ENCODE measurements at regions not wholly inside any gene's neighbourhood (a gene's known extent, or its start where the extent isn't known, plus 50 kb on each side); places are given as distances from the start of the nearest gene placed in this dataset.
"Not testable (repeated sequence)": the region's sequence is repeated elsewhere in the genome, so short reads cannot be mapped to it uniquely, and the experiment has no call there.

GRCh38 chr18:75977081-75977480 lies 518.0 kb downstream of the ZNF516 start:
- Histone ChIP-seq H3K4me1 (ENCODE audit: insufficient read depth, low read length) (no peaks in the 10 kb centered on the region), H3K27ac (ENCODE audit: low read depth, low read length) (no peak overlapping the region), H3K4me3 (ENCODE audit: low read length in 2 of 2) (no peak overlapping the region), H3K36me3 (ENCODE audit: insufficient read depth, low read length) (no peaks in the 10 kb centered on the region), H3K27me3 (ENCODE audit: insufficient read depth, low read length) (no peaks in the 10 kb centered on the region), H3K9me3 (ENCODE audit: control insufficient read depth in 1 of 2, low read length in 2 of 2) (no peaks in the 10 kb centered on the region)
- DNase-seq: no peak
- no peak overlapping the region for H3K27ac Mint-ChIP-seq
- no peaks in the 10 kb centered on the region for H3K9me3 Mint-ChIP-seq
- intact Hi-C loops (cut with micrococcal nuclease): no loop called here
- no peaks in the 10 kb centered on the region for H3K36me3 Mint-ChIP-seq
- no peaks in the 10 kb centered on the region for H3K4me1 Mint-ChIP-seq
- POLR2A ChIA-PET (ENCODE audit: partially characterized antibody): no interaction called here
- H3K4me3 Mint-ChIP-seq: no peak overlapping the region
- H3K27me3 Mint-ChIP-seq: peaks cover 0 to 2% of the 10 kb centered on the region in 2 donors
- CTCF ChIA-PET (ENCODE audit: partially characterized antibody): no interaction called here

DNA sequence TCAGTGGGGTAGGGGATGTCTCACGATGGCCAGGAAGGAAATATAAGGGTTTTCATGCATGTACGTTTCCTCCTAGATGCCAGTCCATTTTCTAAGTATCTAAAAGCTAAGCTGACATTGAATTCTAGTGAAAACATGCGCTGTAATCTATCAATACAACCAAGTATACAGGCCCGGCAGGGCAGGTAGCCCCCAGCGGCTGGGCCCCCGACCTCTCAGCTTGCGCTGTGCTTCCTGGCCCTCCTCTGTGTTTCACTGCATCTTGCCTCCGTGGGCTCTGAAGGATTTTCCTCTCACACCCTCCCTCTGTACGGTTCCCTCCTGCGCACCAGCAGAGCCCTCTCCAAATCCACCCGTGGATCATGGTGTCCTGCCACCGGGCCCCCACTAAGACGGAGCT lies 524.8 kb downstream of the ZNF516 start:
- Histone ChIP-seq H3K4me1 (ENCODE audit: insufficient read depth, low read length) (no peaks in the 10 kb centered on the region), H3K36me3 (ENCODE audit: insufficient read depth, low read length) (no peaks in the 10 kb centered on the region), H3K4me3 (ENCODE audit: low read length in 2 of 2) (no peak overlapping the region), H3K9me3 (ENCODE audit: control insufficient read depth in 1 of 2, low read length in 2 of 2) (no peaks in the 10 kb centered on the region), H3K27ac (ENCODE audit: low read depth, low read length) (no peak overlapping the region), H3K27me3 (ENCODE audit: insufficient read depth, low read length) (no peaks in the 10 kb centered on the region)
- H3K9me3 Mint-ChIP-seq: peaks cover 0 to 2% (median 0%) of the 10 kb centered on the region in 8 donors
- intact Hi-C loops (cut with micrococcal nuclease): no loop called here
- ChIA-PET CTCF (ENCODE audit: partially characterized antibody) (no interaction called here), POLR2A (ENCODE audit: partially characterized antibody) (no interaction called here)
- no peak for DNase-seq
- no peaks in the 10 kb centered on the region for H3K4me1 Mint-ChIP-seq
- no peak overlapping the region for H3K27ac Mint-ChIP-seq
- no peaks in the 10 kb centered on the region for H3K27me3 Mint-ChIP-seq
- H3K36me3 Mint-ChIP-seq: no peaks in the 10 kb centered on the region
- no peak overlapping the region for H3K4me3 Mint-ChIP-seq

GRCh38 chr18:75966431-75966830 lies 528.6 kb downstream of the ZNF516 start:
- H3K27me3 Mint-ChIP-seq: no peaks in the 10 kb centered on the region
- intact Hi-C loops (cut with micrococcal nuclease): no loop called here

GRCh38 chr18:75962036-75962572 lies 532.9 kb downstream of the ZNF516 start:
- Mint-ChIP-seq H3K4me1 (no peaks in the 10 kb centered on the region), H3K36me3 (no peaks in the 10 kb centered on the region), H3K27me3 (peaks cover 0 to 2% of the 10 kb centered on the region in 2 donors), H3K4me3 (no peak overlapping the region), H3K9me3 (peaks cover 0 to 1% (median 0%) of the 10 kb centered on the region in 8 donors), H3K27ac (no peak overlapping the region)
- ChIA-PET POLR2A (ENCODE audit: partially characterized antibody) (no interaction called here), CTCF (ENCODE audit: partially characterized antibody) (no interaction called here)
- no peaks in the 10 kb centered on the region for H3K4me1 ChIP-seq (ENCODE audit: insufficient read depth, low read length)
- H3K9me3 ChIP-seq (ENCODE audit: control insufficient read depth in 1 of 2, low read length in 2 of 2): no peaks in the 10 kb centered on the region
- H3K27me3 ChIP-seq (ENCODE audit: insufficient read depth, low read length): no peaks in the 10 kb centered on the region
- H3K4me3 ChIP-seq (ENCODE audit: low read length in 2 of 2): no peak overlapping the region
- H3K27ac ChIP-seq (ENCODE audit: low read depth, low read length): no peak overlapping the region
- no peaks in the 10 kb centered on the region for H3K36me3 ChIP-seq (ENCODE audit: insufficient read depth, low read length)
- intact Hi-C loops (cut with micrococcal nuclease): no loop called here
- no peak for DNase-seq

More at GRCh38 chr18:75966431-75966830, 528.6 kb downstream of the ZNF516 start:
- ChIA-PET CTCF (ENCODE audit: partially characterized antibody) (no interaction called here), POLR2A (ENCODE audit: partially characterized antibody) (no interaction called here)
- Mint-ChIP-seq H3K27ac (no peak overlapping the region), H3K9me3 (peaks cover 0 to 3% (median 0%) of the 10 kb centered on the region in 8 donors), H3K4me1 (no peaks in the 10 kb centered on the region), H3K36me3 (no peaks in the 10 kb centered on the region), H3K4me3 (no peak overlapping the region)
- no peak overlapping the region for H3K4me3 ChIP-seq (ENCODE audit: low read length in 2 of 2)
- H3K9me3 ChIP-seq (ENCODE audit: control insufficient read depth in 1 of 2, low read length in 2 of 2): no peaks in the 10 kb centered on the region
- H3K27ac ChIP-seq (ENCODE audit: low read depth, low read length): no peak overlapping the region
- H3K4me1 ChIP-seq (ENCODE audit: insufficient read depth, low read length): no peaks in the 10 kb centered on the region
- DNase-seq: no peak
- no peaks in the 10 kb centered on the region for H3K36me3 ChIP-seq (ENCODE audit: insufficient read depth, low read length)
- no peaks in the 10 kb centered on the region for H3K27me3 ChIP-seq (ENCODE audit: insufficient read depth, low read length)

GRCh38 chr18:75960356-75960755 lies 532.9 kb upstream of the SMIM21 start:
- H3K4me3 Mint-ChIP-seq; H3K27me3 ChIP-seq (ENCODE audit: insufficient read depth, low read length); H3K4me1 Mint-ChIP-seq; H3K36me3 ChIP-seq (ENCODE audit: insufficient read depth, low read length); H3K27me3 Mint-ChIP-seq; H3K27ac ChIP-seq (ENCODE audit: low read depth, low read length); H3K4me1 ChIP-seq (ENCODE audit: insufficient read depth, low read length); POLR2A ChIA-PET (ENCODE audit: partially characterized antibody); CTCF ChIA-PET (ENCODE audit: partially characterized antibody); DNase-seq; intact Hi-C loops (cut with micrococcal nuclease); H3K36me3 Mint-ChIP-seq; H3K4me3 ChIP-seq (ENCODE audit: low read length in 2 of 2); H3K27ac Mint-ChIP-seq; H3K9me3 ChIP-seq (ENCODE audit: control insufficient read depth in 1 of 2, low read length in 2 of 2); H3K9me3 Mint-ChIP-seq: not testable (repeated sequence)

DNA sequence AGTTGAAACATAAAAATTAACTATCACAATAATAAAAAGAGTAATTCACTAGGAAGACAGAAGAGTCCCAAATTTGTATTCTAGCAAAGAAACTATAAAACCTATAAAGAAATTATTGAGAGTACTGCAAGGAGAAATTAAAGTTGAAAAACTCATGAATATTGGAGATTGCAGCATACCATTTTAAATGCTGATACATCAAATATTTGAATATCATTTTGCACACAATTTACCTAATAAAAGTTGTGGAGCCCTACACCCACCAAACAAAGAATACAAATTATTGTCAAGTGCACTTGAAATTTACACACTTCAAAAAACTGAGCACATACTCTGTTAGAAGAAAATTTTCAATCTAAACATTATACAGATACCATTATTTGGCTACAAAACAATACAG lies 531.6 kb upstream of the SMIM21 start:
- DNase-seq: no peak
- Histone ChIP-seq H3K36me3 (ENCODE audit: insufficient read depth, low read length) (no peaks in the 10 kb centered on the region), H3K27me3 (ENCODE audit: insufficient read depth, low read length) (no peaks in the 10 kb centered on the region), H3K4me3 (ENCODE audit: low read length in 2 of 2) (no peak overlapping the region), H3K4me1 (ENCODE audit: insufficient read depth, low read length) (no peaks in the 10 kb centered on the region), H3K27ac (ENCODE audit: low read depth, low read length) (no peak overlapping the region), H3K9me3 (ENCODE audit: control insufficient read depth in 1 of 2, low read length in 2 of 2) (no peaks in the 10 kb centered on the region)
- ChIA-PET POLR2A (ENCODE audit: partially characterized antibody) (no interaction called here), CTCF (ENCODE audit: partially characterized antibody) (no interaction called here)
- Mint-ChIP-seq H3K36me3 (no peaks in the 10 kb centered on the region), H3K9me3 (peaks cover 0 to 1% (median 0%) of the 10 kb centered on the region in 8 donors), H3K27ac (no peak overlapping the region), H3K4me3 (no peak overlapping the region), H3K4me1 (no peaks in the 10 kb centered on the region), H3K27me3 (peaks cover 0 to 2% of the 10 kb centered on the region in 2 donors)
- intact Hi-C loops (cut with micrococcal nuclease): no loop called here

DNA sequence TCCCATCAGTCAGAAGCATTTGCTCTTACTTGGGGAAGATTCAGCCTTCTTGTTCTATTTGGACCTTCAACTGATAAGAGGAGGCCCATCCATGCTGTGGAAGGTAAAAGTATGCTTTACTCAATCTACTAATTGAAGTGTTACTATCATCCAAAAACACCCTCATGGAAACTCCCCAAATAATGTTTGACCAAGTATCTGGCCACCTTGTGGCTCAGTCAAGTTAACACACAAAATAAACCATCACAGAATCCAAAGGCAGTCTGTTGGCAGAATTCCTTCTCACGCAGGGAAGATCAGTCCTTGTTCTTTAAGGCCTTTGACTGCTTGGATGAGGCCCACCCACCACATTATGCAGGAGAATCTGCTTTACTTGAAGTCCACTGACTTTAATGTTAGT lies 531.2 kb upstream of the SMIM21 start:
- no peak overlapping the region for H3K4me3 ChIP-seq (ENCODE audit: low read length in 2 of 2)
- no peaks in the 10 kb centered on the region for H3K4me1 ChIP-seq (ENCODE audit: insufficient read depth, low read length)
- no peaks in the 10 kb centered on the region for H3K36me3 ChIP-seq (ENCODE audit: insufficient read depth, low read length)
- DNase-seq: no peak
- no peaks in the 10 kb centered on the region for H3K9me3 ChIP-seq (ENCODE audit: control insufficient read depth in 1 of 2, low read length in 2 of 2)
- H3K27me3 ChIP-seq (ENCODE audit: insufficient read depth, low read length): no peaks in the 10 kb centered on the region
- CTCF ChIA-PET (ENCODE audit: partially characterized antibody): no interaction called here
- H3K27me3 Mint-ChIP-seq: peaks cover 0 to 2% of the 10 kb centered on the region in 2 donors
- no peaks in the 10 kb centered on the region for H3K4me1 Mint-ChIP-seq
- POLR2A ChIA-PET (ENCODE audit: partially characterized antibody): no interaction called here
- H3K27ac ChIP-seq (ENCODE audit: low read depth, low read length): no peak overlapping the region
- intact Hi-C loops (cut with micrococcal nuclease): no loop called here
- peaks cover 0 to 1% (median 0%) of the 10 kb centered on the region in 8 donors for H3K9me3 Mint-ChIP-seq
- no peak overlapping the region for H3K4me3 Mint-ChIP-seq
- no peaks in the 10 kb centered on the region for H3K36me3 Mint-ChIP-seq
- no peak overlapping the region for H3K27ac Mint-ChIP-seq
